C1 segment of cervical spinal cord (tissue), 14 donors: ENCODE measurements at regions not wholly inside any gene's neighbourhood (a gene's known extent, or its start where the extent isn't known, plus 50 kb on each side); places are given as distances from the start of the nearest gene placed in this dataset.
"Not testable (repeated sequence)": the region's sequence is repeated elsewhere in the genome, so short reads cannot be mapped to it uniquely, and the experiment has no call there.

Experiments used
- DNase-seq, 14 donors: peaks; one replicate each; lab custom pipeline; 2025; lab: John Stamatoyannopoulos, UW

DNA sequence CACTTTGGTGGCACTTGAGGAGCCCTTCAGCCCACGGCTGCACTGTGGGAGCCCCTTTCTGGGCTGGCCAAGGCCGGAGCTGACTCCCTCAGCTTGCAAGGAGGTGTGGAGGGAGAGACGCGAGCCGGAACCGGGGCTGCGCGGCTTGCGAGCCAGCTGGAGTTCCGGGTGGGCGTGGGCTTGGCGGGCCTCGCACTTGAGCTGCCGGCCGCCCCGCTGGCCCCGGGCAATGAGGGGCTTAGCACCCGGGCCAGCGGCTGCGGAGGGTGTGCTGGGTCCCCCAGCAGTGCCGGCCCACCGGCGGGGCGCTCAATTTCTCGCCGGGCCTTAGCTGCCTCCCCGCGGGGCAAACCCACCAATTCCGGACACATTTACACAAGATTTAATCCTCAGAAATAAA, 113.7 kb upstream of the RXFP1 start:
- not testable (repeated sequence) for DNase-seq

DNA sequence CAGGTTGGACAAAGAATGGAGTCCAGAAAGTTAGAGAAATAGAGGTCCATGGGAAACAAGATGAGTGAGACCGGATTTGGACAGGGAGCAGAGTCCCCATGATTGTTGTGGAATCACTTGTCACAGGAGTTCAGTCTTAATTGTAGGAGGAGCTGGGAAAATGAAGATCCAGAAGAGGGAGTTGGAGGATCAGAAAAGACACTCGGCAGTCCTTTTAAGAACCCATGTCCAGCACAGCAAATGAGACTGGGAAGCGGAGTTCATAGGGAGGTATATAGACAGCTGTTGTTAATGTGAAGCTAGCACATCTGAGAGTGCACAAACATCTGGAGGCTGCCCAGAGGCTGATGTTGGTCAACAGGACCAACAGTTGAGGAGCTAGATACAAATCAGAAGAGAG, 111.4 kb upstream of the RXFP1 start:
- DNase-seq, result no peak

DNA sequence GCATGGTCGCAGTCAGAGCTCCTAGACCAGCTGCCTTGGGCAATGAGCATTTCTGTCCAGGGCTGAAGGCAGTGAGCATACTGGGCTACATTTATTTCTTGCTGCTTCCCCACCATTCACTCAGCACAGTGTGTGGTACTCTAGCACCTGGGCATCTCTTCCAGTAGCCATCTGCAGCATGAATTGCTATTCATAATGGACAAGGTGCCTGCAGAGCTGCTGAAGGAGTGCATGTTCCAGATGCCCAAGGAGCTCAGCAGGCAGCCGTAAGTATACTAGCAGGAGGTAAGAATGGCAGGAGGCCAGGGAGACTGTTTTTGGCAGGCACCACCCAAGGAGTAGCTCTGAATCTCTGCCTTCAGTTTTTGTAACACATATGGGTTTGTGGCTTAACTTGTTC, 110.4 kb upstream of the RXFP1 start:
- peak in 2 of 14 donors; percentile 2 to 8 for DNase-seq

GRCh38 chr4:158418679-158419078, 103.0 kb upstream of the RXFP1 start:
- not testable (repeated sequence) for DNase-seq

GRCh38 chr4:158420782-158421181, 100.9 kb upstream of the RXFP1 start:
- DNase-seq, result no peak

GRCh38 chr4:158422546-158422945, 99.1 kb upstream of the RXFP1 start:
- DNase-seq, result no peak

DNA sequence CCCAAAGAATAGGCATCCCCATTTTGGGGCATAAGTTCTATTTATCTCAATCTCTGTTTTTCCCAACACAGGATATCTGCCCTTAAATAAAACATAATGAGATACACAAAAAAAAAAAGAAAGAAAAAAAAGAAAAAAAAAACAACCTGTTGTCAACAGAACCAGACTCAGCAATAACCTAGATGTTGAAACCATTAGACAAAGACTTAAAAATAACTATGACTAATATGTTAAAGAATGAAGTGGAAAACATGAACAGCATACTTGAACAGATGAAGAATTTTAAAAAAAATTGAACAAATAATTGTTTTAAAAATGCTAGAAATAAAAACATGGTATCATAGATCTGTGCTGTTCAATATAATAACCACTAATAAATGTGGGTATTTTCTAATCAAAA, 93.4 kb upstream of the RXFP1 start:
- DNase-seq, result no peak

DNA sequence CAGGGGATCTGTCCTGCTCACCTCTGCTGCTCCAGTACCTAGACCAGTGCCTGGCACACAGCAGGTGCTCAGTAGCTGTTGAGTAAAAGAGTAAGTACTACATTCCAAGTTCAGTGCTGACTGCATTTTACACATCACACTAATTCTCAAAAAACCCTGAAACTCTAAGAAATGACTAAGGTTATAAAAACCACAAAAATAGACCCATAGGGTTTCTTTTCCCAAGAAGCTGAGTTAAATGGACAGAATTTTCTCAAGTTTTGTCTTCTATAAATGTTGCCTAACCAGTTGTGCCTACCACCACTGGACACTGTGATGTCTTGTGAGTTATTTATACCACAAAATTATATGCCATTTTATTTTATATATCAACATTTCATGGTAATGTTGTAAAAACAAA, 78.9 kb upstream of the RXFP1 start:
- no peak for DNase-seq

GRCh38 chr4:158443731-158444130, 78.0 kb upstream of the RXFP1 start:
- DNase-seq, result no peak

DNA sequence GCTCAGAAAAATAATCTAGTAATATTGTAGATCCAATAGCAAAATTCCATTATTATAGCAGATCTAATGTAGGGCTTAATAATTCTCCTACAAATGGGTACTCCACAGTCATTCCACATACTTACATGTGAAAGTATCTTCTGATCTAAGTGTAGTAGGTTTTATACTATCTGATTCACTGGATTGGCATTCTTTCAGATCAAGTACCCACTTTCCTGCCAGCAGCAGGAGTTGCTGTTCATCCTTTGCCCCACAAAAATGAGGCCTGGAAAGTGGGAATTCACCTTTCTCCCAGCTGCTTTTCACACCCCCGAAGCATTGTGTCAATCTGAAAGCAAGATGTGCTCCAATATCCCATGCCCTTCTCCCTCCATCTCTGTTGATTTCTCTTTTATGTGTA, 77.1 kb upstream of the RXFP1 start:
- no peak for DNase-seq

DNA sequence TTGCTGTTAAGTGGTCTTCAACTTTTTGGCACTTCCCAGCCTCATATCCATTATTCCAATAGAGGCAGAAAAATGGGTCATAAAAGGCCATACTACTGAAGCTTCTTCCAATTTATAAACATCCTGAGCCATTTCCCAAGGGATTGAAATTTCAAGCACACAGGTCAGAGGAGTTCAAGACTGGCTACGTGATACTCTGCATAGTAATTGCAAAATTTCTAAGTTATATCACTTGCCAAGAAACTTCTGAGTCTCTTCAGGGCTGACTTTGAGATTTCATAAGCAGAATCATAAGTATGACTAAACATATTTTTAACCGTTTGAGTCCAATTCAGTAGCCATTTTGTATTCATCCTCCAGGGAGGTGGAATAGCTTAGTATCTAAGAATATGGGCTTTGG, 75.6 kb upstream of the RXFP1 start:
- no peak for DNase-seq

DNA sequence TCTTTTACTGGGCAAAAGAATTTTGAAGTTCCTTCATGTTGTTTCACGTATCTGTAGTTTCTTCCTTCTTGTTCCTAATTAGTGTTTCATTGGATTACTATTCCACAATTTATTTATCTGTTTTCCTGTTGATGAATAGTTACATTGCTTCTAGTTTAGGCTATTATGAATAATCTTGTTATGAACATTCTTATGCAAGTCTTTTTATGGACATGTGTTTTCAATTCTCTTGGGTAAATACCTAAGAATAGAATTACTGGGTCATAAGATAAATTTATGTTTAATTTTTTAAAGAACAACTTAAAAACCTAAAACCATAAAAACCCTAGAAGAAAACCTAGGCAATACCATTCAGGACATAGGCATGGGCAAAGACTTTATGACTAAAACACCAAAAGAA, 70.9 kb upstream of the RXFP1 start:
- DNase-seq, result no peak

- not testable (repeated sequence) for DNase-seq
Measured at GRCh38 chr4:158452116-158452515, 69.6 kb upstream of the RXFP1 start.

- no peak for DNase-seq
Measured at GRCh38 chr4:158458271-158458895, 63.3 kb upstream of the RXFP1 start.

GRCh38 chr4:158459085-158459820, 62.4 kb upstream of the RXFP1 start:
- DNase-seq, result no peak

DNA sequence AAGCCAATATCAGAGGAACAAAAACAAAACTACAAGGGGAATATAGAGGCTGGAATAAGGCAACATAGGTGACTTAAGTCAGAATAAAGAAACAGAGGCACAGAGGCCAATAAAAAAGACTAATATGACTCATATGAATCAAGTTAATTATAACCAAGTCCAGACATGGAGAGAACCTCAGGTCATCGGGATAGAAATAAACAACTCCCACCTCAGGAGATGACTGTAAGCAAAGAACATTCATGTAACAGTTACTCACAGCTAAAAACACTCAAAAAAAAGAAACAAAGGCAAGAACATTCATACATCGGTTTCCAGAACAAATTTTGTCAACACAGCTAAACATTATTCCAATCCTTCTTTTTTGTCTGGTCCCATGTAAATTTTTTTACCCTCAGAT, 60.3 kb upstream of the RXFP1 start:
- no peak for DNase-seq

GRCh38 chr4:158462611-158463010, 59.1 kb upstream of the RXFP1 start:
- DNase-seq, result no peak
